ENCODE measurements at regions not wholly inside any gene's neighbourhood (a gene's known extent, or its start where the extent isn't known, plus 50 kb on each side); places are given as distances from the start of the nearest gene placed in this dataset.

- Histone ChIP-seq H3K23me2 (ENCODE audit: insufficient read length, low read depth, low read length, poor library complexity, severe bottlenecking) (no peaks in the 10 kb centered on the region), H4K5ac (ENCODE audit: insufficient read length, low read depth, low read length) (no peak overlapping the region), H2BK120ac (ENCODE audit: low read depth, low read length, poor library complexity, severe bottlenecking) (no peak overlapping the region), H2AFZ (ENCODE audit: low read length) (no peak overlapping the region), H4K20me1 (ENCODE audit: control insufficient read depth, insufficient read depth, insufficient read length) (no peaks in the 10 kb centered on the region), H2AK5ac (ENCODE audit: insufficient read length, low read length) (no peak overlapping the region), H3K9ac (ENCODE audit: extremely low read depth, insufficient read length, low read length) (no peak overlapping the region), H3K79me2 (ENCODE audit: insufficient read depth, low read length) (no peaks in the 10 kb centered on the region), H3K18ac (ENCODE audit: insufficient read length, low read depth, low read length) (no peak overlapping the region), H3K27me3 (ENCODE audit: insufficient read depth, low read length) (no peaks in the 10 kb centered on the region), H2BK5ac (ENCODE audit: insufficient read length, low read length) (no peak overlapping the region), H2BK20ac (ENCODE audit: low read depth, low read length, poor library complexity, severe bottlenecking) (no peak overlapping the region), H3K14ac (ENCODE audit: insufficient read depth, low read length) (no peak overlapping the region), H4K91ac (ENCODE audit: insufficient read length, low read depth, low read length) (no peak overlapping the region), H3T11ph (ENCODE audit: low read length) (no peak overlapping the region), H2BK12ac (ENCODE audit: insufficient read length, low read depth, low read length) (no peak overlapping the region), H3K56ac (ENCODE audit: insufficient read length, low read depth, low read length) (no peak overlapping the region), H2BK15ac (ENCODE audit: low read depth, low read length) (no peak overlapping the region), H3K79me1 (ENCODE audit: insufficient read depth, low read depth, low read length, poor library complexity, severe bottlenecking) (no peaks in the 10 kb centered on the region), H3K4me2 (ENCODE audit: insufficient read depth, insufficient read length, low read length) (no peak overlapping the region), H3K23ac (ENCODE audit: insufficient read length, low read depth, low read length) (no peak overlapping the region), H4K8ac (replicated peaks; ENCODE audit: insufficient read length, low read depth, low read length) (no peak overlapping the region), H3K9me3 (ENCODE audit: control insufficient read depth, low read depth, low read length) (no peaks in the 10 kb centered on the region), H3K27ac (ENCODE audit: insufficient read length, low read depth, low read length) (no peak overlapping the region), H3K4ac (ENCODE audit: low read depth, low read length) (no peak overlapping the region), H3K4me1 (ENCODE audit: insufficient read depth, low read length) (no peaks in the 10 kb centered on the region)
- TF ChIP-seq CTCF (conservative IDR thresholded peaks at IDR 0.05): no peak
- H3K4me3 Mint-ChIP-seq: no peak overlapping the region
- H3K27ac Mint-ChIP-seq: no peak overlapping the region
- no peak for DNase-seq
- no peaks in the 10 kb centered on the region for H3K9me3 Mint-ChIP-seq
- no CpG with 5 or more reads among the region's 5 CpGs for WGBS (ENCODE audit: extremely low coverage, insufficient read length, low lambda C conversion rate)
- no peaks in the 10 kb centered on the region for H3K27me3 Mint-ChIP-seq (ENCODE audit: low read depth)
- no peaks in the 10 kb centered on the region for H3K36me3 Mint-ChIP-seq (ENCODE audit: insufficient read depth in 1 of 3, low read depth in 3 of 3)
- no peaks in the 10 kb centered on the region for H3K4me1 Mint-ChIP-seq
Observed at GRCh38 chr5:113788141-113788655, 274.7 kb downstream of the YTHDC2 start.
